T-helper 2 cell treated with Interferon-gamma antibody and Interleukin-4, amounts not matched to agents 100 ng/mL and 5 ng/mL, for 36 hours (primary cell): ENCODE measurements at regions not wholly inside any gene's neighbourhood (a gene's known extent, or its start where the extent isn't known, plus 50 kb on each side); places are given as distances from the start of the nearest gene placed in this dataset.
"Not testable (repeated sequence)": the region's sequence is repeated elsewhere in the genome, so short reads cannot be mapped to it uniquely, and the experiment has no call there.

Experiments used
- intact Hi-C: fragments of 100-400 bp; cut with micrococcal nuclease; formaldehyde crosslinking; loops from one replicate; pipeline ENCODE4 v1.15.1; 2023

GRCh38 chr3:21028412-21028811 lies 722.6 kb downstream of the ZNF385D start:
- intact Hi-C loops = no loop called here

GRCh38 chr3:21024563-21024962 lies 726.4 kb downstream of the ZNF385D start:
- intact Hi-C loops = no loop called here

GRCh38 chr3:21020681-21021080 lies 730.3 kb downstream of the ZNF385D start:
- intact Hi-C loops = no loop called here

GRCh38 chr3:21020043-21020442 lies 731.0 kb downstream of the ZNF385D start:
- intact Hi-C loops = no loop called here

- intact Hi-C loops = no loop called here
These were observed 733.7 kb downstream of the ZNF385D start for GRCh38 chr3:21017115-21017852.

GRCh38 chr3:21013566-21013965 lies 737.4 kb downstream of the ZNF385D start:
- intact Hi-C loops = no loop called here

- intact Hi-C loops = no loop called here
These were observed 751.3 kb downstream of the ZNF385D start for GRCh38 chr3:20999661-21000060.

GRCh38 chr3:20997183-20997582 lies 753.8 kb downstream of the ZNF385D start:
- intact Hi-C loops = no loop called here

- intact Hi-C loops = no loop called here
These were observed 760.1 kb downstream of the ZNF385D start for GRCh38 chr3:20990896-20991295.

GRCh38 chr3:20989653-20990052 lies 761.4 kb downstream of the ZNF385D start:
- intact Hi-C loops = not testable (repeated sequence)

- intact Hi-C loops = no loop called here
These were observed 766.3 kb downstream of the ZNF385D start for GRCh38 chr3:20984594-20985205.

- intact Hi-C loops = no loop called here
These were observed 775.8 kb downstream of the ZNF385D start for GRCh38 chr3:20975188-20975651.

- intact Hi-C loops = no loop called here
These were observed 776.6 kb downstream of the ZNF385D start for GRCh38 chr3:20974396-20974795.

GRCh38 chr3:20970807-20971206 lies 780.2 kb downstream of the ZNF385D start:
- intact Hi-C loops = not testable (repeated sequence)

GRCh38 chr3:20967485-20967884 lies 781.5 kb upstream of the SGO1 start:
- intact Hi-C loops = not testable (repeated sequence)

GRCh38 chr3:20958161-20958560 lies 772.2 kb upstream of the SGO1 start:
- intact Hi-C loops = no loop called here

- intact Hi-C loops = no loop called here
These were observed 759.9 kb upstream of the SGO1 start for GRCh38 chr3:20945892-20946291.

GRCh38 chr3:20935791-20936190 lies 749.8 kb upstream of the SGO1 start:
- intact Hi-C loops = no loop called here

- intact Hi-C loops = no loop called here
These were observed 745.8 kb upstream of the SGO1 start for GRCh38 chr3:20931834-20932233.

- intact Hi-C loops = no loop called here
These were observed 744.0 kb upstream of the SGO1 start for GRCh38 chr3:20930034-20930433.

- intact Hi-C loops = no loop called here
These were observed 738.8 kb upstream of the SGO1 start for GRCh38 chr3:20924646-20925385.

- intact Hi-C loops = not testable (repeated sequence)
These were observed 735.1 kb upstream of the SGO1 start for GRCh38 chr3:20921112-20921511.
